Osteoblast (primary cell): ENCODE measurements at regions not wholly inside any gene's neighbourhood (a gene's known extent, or its start where the extent isn't known, plus 50 kb on each side); places are given as distances from the start of the nearest gene placed in this dataset.

ENCODE experiments used
- DNase-seq: peaks from one replicate; pipeline ENCODE4 v3.0.0; 2011; ENCODE audit warnings: low spot score, mixed read lengths; ENCODE audit not compliant: insufficient read length; ENCODE audit errors: missing footprints
- H2AFZ ChIP-seq: 2 replicates; pipeline ENCODE4 v1.6.0; 2011; ENCODE audit warnings: mild to moderate bottlenecking, low read length
- H3K27ac ChIP-seq: 2 replicates; pipeline ENCODE4 v1.5.1; 2011; ENCODE audit warnings: mild to moderate bottlenecking, low read depth, low read length, moderate library complexity
- H3K27me3 ChIP-seq: 2 replicates; pipeline ENCODE4 v1.6.0; 2012; ENCODE audit warnings: mild to moderate bottlenecking, control low read depth, inconsistent platforms, low read length, moderate library complexity; ENCODE audit not compliant: insufficient read depth
- H3K36me3 ChIP-seq: 2 replicates; pipeline ENCODE4 v1.5.1; 2011; ENCODE audit warnings: mild to moderate bottlenecking, low read length, control low read depth, moderate library complexity; ENCODE audit not compliant: insufficient read depth
- H3K4me1 ChIP-seq: 2 replicates; pipeline ENCODE4 v1.5.1; 2011; ENCODE audit warnings: mild to moderate bottlenecking, low read length, control low read depth, moderate library complexity; ENCODE audit not compliant: insufficient read depth
- H3K4me2 ChIP-seq: 2 replicates; pipeline ENCODE4 v1.6.0; 2011; ENCODE audit warnings: mild to moderate bottlenecking, low read length; ENCODE audit not compliant: insufficient read depth
- H3K4me3 ChIP-seq: fragments of 200-600 bp; sonication (generic); 3 replicates; pipeline ENCODE4 v1.5.1; 2012; ENCODE audit warnings: mild to moderate bottlenecking, low read length, inconsistent platforms; ENCODE audit not compliant: insufficient read depth
- H3K79me2 ChIP-seq: 2 replicates; pipeline ENCODE4 v1.6.0; 2012; ENCODE audit warnings: mild to moderate bottlenecking, low read length, control low read depth, inconsistent platforms; ENCODE audit not compliant: insufficient read depth
- H3K9me3 ChIP-seq: 2 replicates; pipeline ENCODE4 v1.5.1; 2011; ENCODE audit warnings: low read depth, low read length, control low read depth
- H4K20me1 ChIP-seq: 2 replicates; pipeline ENCODE4 v1.6.0; 2012; ENCODE audit warnings: mild to moderate bottlenecking, low read length, control low read depth; ENCODE audit not compliant: insufficient read depth
- CTCF ChIP-seq: IDR thresholded peaks from 2 replicates; pipeline ENCODE4 v1.5.1; 2011; ENCODE audit warnings: mild to moderate bottlenecking, low read depth, low read length, moderate library complexity; ENCODE audit errors: extremely low read depth

- H3K27ac ChIP-seq = peak overlapping the region; percentile 41
- H3K4me3 ChIP-seq = no peak overlapping the region
- H4K20me1 ChIP-seq = no peaks in the 10 kb centered on the region
- H3K9me3 ChIP-seq = peaks cover under 1% of the 10 kb centered on the region
- H3K4me2 ChIP-seq = peak overlapping the region; percentile 17
- H3K36me3 ChIP-seq = no peaks in the 10 kb centered on the region
- TF ChIP-seq CTCF = no peak
- no peaks in the 10 kb centered on the region for H3K27me3 ChIP-seq
- H3K79me2 ChIP-seq = no peaks in the 10 kb centered on the region
- peaks cover 6% of the 10 kb centered on the region for H3K4me1 ChIP-seq
- peak overlapping the region; percentile 58 for H2AFZ ChIP-seq
- DNase-seq = no peak
Measured at GRCh38 chr1:198809247-198809646, 170.4 kb downstream of the PTPRC start.

GRCh38 chr1:198811449-198811848 lies 172.6 kb downstream of the PTPRC start:
- Histone ChIP-seq H3K9me3 (peaks cover 2% of the 10 kb centered on the region), H3K4me2 (no peak overlapping the region), H3K4me1 (peaks cover 6% of the 10 kb centered on the region), H4K20me1 (no peaks in the 10 kb centered on the region), H3K4me3 (no peak overlapping the region), H3K27ac (no peak overlapping the region), H3K36me3 (no peaks in the 10 kb centered on the region), H2AFZ (no peak overlapping the region), H3K79me2 (no peaks in the 10 kb centered on the region), H3K27me3 (no peaks in the 10 kb centered on the region)
- no peak for DNase-seq
- no peak for TF ChIP-seq CTCF

GRCh38 chr1:198823626-198824025 lies 184.8 kb downstream of the PTPRC start:
- no peaks in the 10 kb centered on the region for H3K36me3 ChIP-seq
- H3K4me3 ChIP-seq = no peak overlapping the region
- H2AFZ ChIP-seq = no peak overlapping the region
- H3K79me2 ChIP-seq = no peaks in the 10 kb centered on the region
- no peak overlapping the region for H3K27ac ChIP-seq
- no peak overlapping the region for H3K4me2 ChIP-seq
- no peaks in the 10 kb centered on the region for H3K27me3 ChIP-seq
- no peaks in the 10 kb centered on the region for H3K4me1 ChIP-seq
- no peaks in the 10 kb centered on the region for H4K20me1 ChIP-seq
- no peaks in the 10 kb centered on the region for H3K9me3 ChIP-seq
- no peak for TF ChIP-seq CTCF
- DNase-seq = no peak

- Histone ChIP-seq H3K27ac (no peak overlapping the region), H3K9me3 (no peaks in the 10 kb centered on the region), H3K4me1 (no peaks in the 10 kb centered on the region), H3K36me3 (no peaks in the 10 kb centered on the region), H3K79me2 (no peaks in the 10 kb centered on the region), H4K20me1 (no peaks in the 10 kb centered on the region), H2AFZ (no peak overlapping the region), H3K4me3 (no peak overlapping the region), H3K27me3 (no peaks in the 10 kb centered on the region), H3K4me2 (no peak overlapping the region)
- peak; percentile 52 for DNase-seq
- no peak for TF ChIP-seq CTCF
Measured at GRCh38 chr1:198825254-198825653, 186.4 kb downstream of the PTPRC start.
